Peyer's patch (tissue), 4 donors: ENCODE measurements at regions not wholly inside any gene's neighbourhood (a gene's known extent, or its start where the extent isn't known, plus 50 kb on each side); places are given as distances from the start of the nearest gene placed in this dataset.

Experiments used
- POLR2A ChIP-seq, 2 donors: fragments of 450-650 bp; IDR thresholded peaks; one replicate each; pipeline ENCODE4 v1.5.1; 2017; ENCODE audit warnings: antibody characterized with exemption in 2 of 2, mild to moderate bottlenecking in 2 of 2, moderate library complexity in 2 of 2
- TF ChIP-seq, protein P1 (sequence below), 6 experiments: fragments of 450-650 bp in 4 of 6; fragments of 200-600 bp in 2 of 6; sonication (generic) in 1 of 6; IDR thresholded peaks; one replicate each; pipeline ENCODE4 v1.5.1; 2017 to 2019; ENCODE audit warnings: antibody characterized with exemption in 6 of 6, mild to moderate bottlenecking in 3 of 6, moderate library complexity in 1 of 6

DNA sequence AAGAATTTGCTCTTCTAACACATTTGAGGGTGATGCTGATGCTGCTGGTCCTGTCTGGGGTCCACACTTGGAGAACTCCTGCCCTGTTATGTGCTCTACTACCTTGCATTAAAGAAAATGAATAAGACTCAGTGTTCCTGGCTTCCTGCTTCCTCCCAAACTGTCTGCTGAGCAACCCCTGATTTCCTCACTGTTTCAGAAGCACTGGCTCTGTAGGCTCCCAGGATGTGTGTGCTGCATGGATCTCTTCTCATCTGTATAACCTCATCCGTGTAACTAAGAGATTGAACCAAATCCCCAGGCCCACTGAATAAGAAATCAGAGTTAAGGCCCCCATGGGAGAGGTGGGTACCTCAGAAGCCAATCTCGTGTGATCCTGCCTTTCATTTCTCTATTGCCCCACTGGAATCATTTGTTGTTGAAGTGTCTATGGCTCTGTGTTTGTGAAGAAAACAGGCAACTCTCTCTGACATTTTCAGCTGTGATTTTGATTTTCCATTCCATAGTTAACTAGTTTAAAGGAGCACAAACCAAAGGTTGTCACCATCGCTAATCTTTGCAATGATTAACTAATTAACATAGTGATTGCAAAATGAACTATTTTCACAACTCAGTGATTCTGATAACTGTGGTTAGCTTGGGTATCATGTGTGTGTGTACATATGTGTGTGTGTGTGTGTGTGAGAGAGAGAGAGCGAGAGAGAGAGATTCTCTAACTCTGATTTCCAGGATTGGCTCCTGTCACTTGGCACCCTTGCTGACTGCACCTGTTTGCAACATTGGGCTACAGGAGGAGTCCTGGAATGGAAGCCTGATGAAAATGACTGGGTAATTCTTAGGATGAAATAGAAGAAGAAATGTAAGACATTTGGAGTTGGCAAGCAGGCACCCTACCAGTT lies 196.2 kb downstream of the SLC38A4 start:
- TF ChIP-seq, protein P1, sequence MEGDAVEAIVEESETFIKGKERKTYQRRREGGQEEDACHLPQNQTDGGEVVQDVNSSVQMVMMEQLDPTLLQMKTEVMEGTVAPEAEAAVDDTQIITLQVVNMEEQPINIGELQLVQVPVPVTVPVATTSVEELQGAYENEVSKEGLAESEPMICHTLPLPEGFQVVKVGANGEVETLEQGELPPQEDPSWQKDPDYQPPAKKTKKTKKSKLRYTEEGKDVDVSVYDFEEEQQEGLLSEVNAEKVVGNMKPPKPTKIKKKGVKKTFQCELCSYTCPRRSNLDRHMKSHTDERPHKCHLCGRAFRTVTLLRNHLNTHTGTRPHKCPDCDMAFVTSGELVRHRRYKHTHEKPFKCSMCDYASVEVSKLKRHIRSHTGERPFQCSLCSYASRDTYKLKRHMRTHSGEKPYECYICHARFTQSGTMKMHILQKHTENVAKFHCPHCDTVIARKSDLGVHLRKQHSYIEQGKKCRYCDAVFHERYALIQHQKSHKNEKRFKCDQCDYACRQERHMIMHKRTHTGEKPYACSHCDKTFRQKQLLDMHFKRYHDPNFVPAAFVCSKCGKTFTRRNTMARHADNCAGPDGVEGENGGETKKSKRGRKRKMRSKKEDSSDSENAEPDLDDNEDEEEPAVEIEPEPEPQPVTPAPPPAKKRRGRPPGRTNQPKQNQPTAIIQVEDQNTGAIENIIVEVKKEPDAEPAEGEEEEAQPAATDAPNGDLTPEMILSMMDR (IDR thresholded peaks at IDR 0.05), result no peak
- TF ChIP-seq POLR2A (IDR thresholded peaks at IDR 0.05), result no peak
